BJ (cell line): ENCODE measurements at regions not wholly inside any gene's neighbourhood (a gene's known extent, or its start where the extent isn't known, plus 50 kb on each side); places are given as distances from the start of the nearest gene placed in this dataset.
"Not testable (repeated sequence)": the region's sequence is repeated elsewhere in the genome, so short reads cannot be mapped to it uniquely, and the experiment has no call there.

ENCODE experiments used
- CTCF ChIA-PET: fragments of 350-600 bp; formaldehyde crosslinking; extraction: SDS; loops from one replicate; lab custom pipeline; 2021; ENCODE audit warnings: antibody characterized with exemption, inconsistent platforms; lab: Yijun Ruan, JAX
- POLR2A ChIA-PET: fragments of 300-600 bp; sonication (Branson Sonifier 250); formaldehyde crosslinking; extraction: SDS; loops from one replicate; lab custom pipeline; 2021; ENCODE audit warnings: antibody characterized with exemption; lab: Charles Lee
- DNase-seq: peaks from one replicate; pipeline ENCODE4 v3.0.0-alpha.2; 2011; ENCODE audit warnings: low read depth
- H3K27me3 ChIP-seq: 2 replicates; pipeline ENCODE4 v1.6.0; 2011; ENCODE audit warnings: low read length; ENCODE audit not compliant: control insufficient read depth, insufficient read depth
- H3K36me3 ChIP-seq: 2 replicates; pipeline ENCODE4 v1.5.1; 2011; ENCODE audit warnings: low read length; ENCODE audit not compliant: control insufficient read depth, insufficient read depth
- H3K4me3 ChIP-seq: 2 replicates; pipeline ENCODE4 v1.5.1; 2011; ENCODE audit warnings: low read depth, mild to moderate bottlenecking, control low read depth, low read length
- CTCF ChIP-seq: IDR thresholded peaks from 2 replicates; pipeline ENCODE4 v1.5.1; 2011; ENCODE audit warnings: low read depth, mild to moderate bottlenecking, control low read depth, inconsistent platforms, low read length, moderate library complexity; ENCODE audit not compliant: insufficient read depth

DNA sequence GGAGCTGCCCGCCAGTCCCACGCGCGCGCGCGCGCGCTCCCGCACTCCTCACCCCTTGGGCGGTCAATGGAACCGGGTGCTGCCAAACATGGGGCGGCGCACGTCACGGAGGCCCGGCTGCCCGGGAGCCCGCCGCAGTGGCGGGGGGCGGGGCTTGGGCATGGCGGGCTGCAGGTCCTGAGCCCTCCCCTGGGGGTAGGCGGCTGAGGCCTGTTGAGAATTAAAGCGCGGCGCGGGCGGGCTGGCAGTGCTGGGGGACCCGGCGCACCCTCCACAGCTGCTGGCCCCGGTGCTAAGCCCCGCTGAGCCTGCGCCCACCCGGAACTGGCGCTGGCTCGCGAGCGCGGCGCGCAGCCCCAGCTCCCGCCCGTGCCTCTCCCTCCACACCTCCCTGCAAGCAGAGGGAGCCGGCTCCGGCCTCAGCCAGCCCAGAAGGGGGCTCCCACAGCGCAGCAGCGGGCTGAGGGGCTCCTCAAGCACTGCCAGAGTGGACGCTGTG, 634.2 kb downstream of the ANKRD7 start:
- Histone ChIP-seq H3K36me3 (no peaks in the 10 kb centered on the region), H3K27me3 (no peaks in the 10 kb centered on the region), H3K4me3 (no peak overlapping the region)
- POLR2A ChIA-PET: no interaction called here
- CTCF ChIA-PET: no interaction called here
- no peak for TF ChIP-seq CTCF
- no peak for DNase-seq

DNA sequence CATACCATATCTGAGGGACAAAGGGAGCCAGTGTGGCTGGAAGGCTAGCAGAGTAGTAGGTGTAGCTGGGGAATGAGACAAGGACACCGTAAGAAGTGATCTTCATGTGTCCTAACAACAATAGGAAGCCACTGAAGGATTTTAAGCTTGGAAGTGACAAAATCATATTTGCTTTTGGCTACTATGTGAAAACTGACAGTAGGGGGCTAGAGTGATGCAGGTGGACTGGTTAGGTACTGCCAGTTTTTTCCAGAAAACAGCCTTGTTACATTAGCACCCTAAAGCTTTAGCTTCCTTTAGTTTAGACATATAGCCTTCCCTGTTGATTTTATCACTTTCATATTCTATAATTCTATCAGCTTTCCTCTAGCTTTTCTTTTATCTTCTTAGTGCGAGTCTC, 637.1 kb downstream of the ANKRD7 start:
- no peak for TF ChIP-seq CTCF
- DNase-seq: no peak
- POLR2A ChIA-PET: no interaction called here
- CTCF ChIA-PET: no interaction called here
- H3K36me3 ChIP-seq: no peaks in the 10 kb centered on the region
- H3K4me3 ChIP-seq: no peak overlapping the region
- H3K27me3 ChIP-seq: no peaks in the 10 kb centered on the region

- CTCF ChIA-PET: no interaction called here
Observed at GRCh38 chr7:118862740-118863139, 638.2 kb downstream of the ANKRD7 start.

DNA sequence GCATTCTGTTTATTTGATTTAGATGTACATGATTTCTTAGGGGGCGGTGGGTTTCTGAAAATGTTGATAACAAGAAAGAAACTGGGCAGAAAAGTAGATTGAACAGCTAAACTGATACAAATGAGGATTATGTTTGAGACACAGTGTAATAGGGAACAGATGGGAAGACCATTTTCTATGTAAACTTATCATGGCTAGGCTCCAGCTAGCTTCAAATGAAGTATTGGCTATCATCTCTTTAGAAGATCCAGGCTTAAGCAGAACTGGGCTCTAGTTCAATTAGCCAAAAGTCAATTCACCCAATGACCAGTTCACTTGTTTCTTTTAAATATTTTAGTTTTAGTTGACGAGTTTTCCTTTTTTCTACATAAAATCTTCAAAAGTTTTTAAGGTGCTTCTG, 639.5 kb downstream of the ANKRD7 start:
- no peak for TF ChIP-seq CTCF
- H3K36me3 ChIP-seq: no peaks in the 10 kb centered on the region
- no peak overlapping the region for H3K4me3 ChIP-seq
- no peak for DNase-seq
- no peaks in the 10 kb centered on the region for H3K27me3 ChIP-seq
- ChIA-PET POLR2A (no interaction called here), CTCF (no interaction called here)

More at GRCh38 chr7:118862740-118863139, 638.2 kb downstream of the ANKRD7 start:
- Histone ChIP-seq H3K27me3 (no peaks in the 10 kb centered on the region), H3K36me3 (no peaks in the 10 kb centered on the region), H3K4me3 (no peak overlapping the region)
- no peak for TF ChIP-seq CTCF
- DNase-seq: no peak
- POLR2A ChIA-PET: no interaction called here

- CTCF ChIA-PET: no interaction called here
Observed at GRCh38 chr7:118867860-118868259, 643.4 kb downstream of the ANKRD7 start.

GRCh38 chr7:118869141-118869540, 644.6 kb downstream of the ANKRD7 start:
- H3K36me3 ChIP-seq, H3K4me3 ChIP-seq, DNase-seq, POLR2A ChIA-PET, H3K27me3 ChIP-seq: not testable (repeated sequence)
- CTCF ChIA-PET: interaction anchor here (0.6 kb wide), 1 partner anchor 19 kb away, joined by 3 read pairs; no protein-coding TSS in a partner anchor

More at GRCh38 chr7:118867860-118868259, 643.4 kb downstream of the ANKRD7 start:
- H3K4me3 ChIP-seq: no peak overlapping the region
- TF ChIP-seq CTCF: no peak
- no peak for DNase-seq
- POLR2A ChIA-PET: no interaction called here
- H3K27me3 ChIP-seq: no peaks in the 10 kb centered on the region
- H3K36me3 ChIP-seq: no peaks in the 10 kb centered on the region
